ENCODE measurements at regions not wholly inside any gene's neighbourhood (a gene's known extent, or its start where the extent isn't known, plus 50 kb on each side); places are given as distances from the start of the nearest gene placed in this dataset.

- CTCF ChIA-PET: no interaction called here
- DNase-seq (ENCODE audit: low spot score): no peak
Observed at GRCh38 chr5:171714851-171715250, 70.8 kb upstream of the SMIM23 start.

DNA sequence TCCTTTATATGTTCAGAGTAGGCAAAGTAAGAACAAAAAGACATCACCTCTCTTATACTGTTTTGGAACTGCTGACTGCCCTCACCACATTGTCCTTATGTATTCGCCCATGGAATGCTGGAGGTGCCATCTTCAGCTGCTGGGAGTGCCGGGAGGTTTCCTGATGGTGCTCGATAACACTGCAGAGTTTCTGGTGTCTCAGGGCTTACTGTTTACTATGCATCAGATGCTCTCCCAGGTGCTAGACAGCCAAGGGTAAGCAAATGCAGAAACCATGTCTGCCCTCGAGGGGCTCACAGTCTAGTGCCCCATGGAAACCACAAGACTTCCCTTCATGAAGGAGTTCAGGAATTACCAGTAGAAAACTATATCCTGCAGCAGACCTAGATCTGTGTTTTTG lies 70.1 kb upstream of the SMIM23 start:
- Mint-ChIP-seq H3K27ac (no peak overlapping the region), H3K36me3 (no peaks in the 10 kb centered on the region), H3K27me3 (ENCODE audit: low read depth) (peaks cover 2% of the 10 kb centered on the region; the same call in 1 of the 2 replicates), H3K4me3 (no peak overlapping the region), H3K9me3 (peaks cover 11% of the 10 kb centered on the region), H3K4me1 (peaks cover 6% of the 10 kb centered on the region; the same call in 1 of the 2 replicates)
- DNase-seq (ENCODE audit: low spot score) (no peak), ATAC-seq (no peak)
- ChIA-PET POLR2A (no interaction called here), CTCF (no interaction called here)
- no peak for TF ChIP-seq ZNF671 (CRISPR knock-in tag; IDR thresholded peaks at IDR 0.05)
- no peak for TF ChIP-seq NFE2L1 (CRISPR knock-in tag; IDR thresholded peaks at IDR 0.05)
- TF ChIP-seq RELA (CRISPR knock-in tag; IDR thresholded peaks at IDR 0.05; ENCODE audit: borderline replicate concordance): no peak
- no peak for TF ChIP-seq SMAD4 (CRISPR knock-in tag; IDR thresholded peaks at IDR 0.05)
- TF ChIP-seq MXD4 (CRISPR knock-in tag; IDR thresholded peaks at IDR 0.05; ENCODE audit: borderline replicate concordance): no peak

More at GRCh38 chr5:171714851-171715250, 70.8 kb upstream of the SMIM23 start:
- TF ChIP-seq ZNF317 (CRISPR knock-in tag; IDR thresholded peaks at IDR 0.05; ENCODE audit: borderline replicate concordance, low read depth): no peak
- TF ChIP-seq MLX (CRISPR knock-in tag; IDR thresholded peaks at IDR 0.05): no peak
- no peak for TF ChIP-seq ZNF396 (CRISPR knock-in tag; IDR thresholded peaks at IDR 0.05; ENCODE audit: borderline replicate concordance)
- no peak for TF ChIP-seq EMX1 (CRISPR knock-in tag; IDR thresholded peaks at IDR 0.05)
- Mint-ChIP-seq H3K4me1 (peaks cover 6% of the 10 kb centered on the region; the same call in 1 of the 2 replicates), H3K27ac (no peak overlapping the region), H3K4me3 (no peak overlapping the region), H3K36me3 (no peaks in the 10 kb centered on the region), H3K9me3 (peaks cover 11% of the 10 kb centered on the region), H3K27me3 (ENCODE audit: low read depth) (peaks cover 2% of the 10 kb centered on the region; the same call in 1 of the 2 replicates)
- no peak for ATAC-seq
- POLR2A ChIA-PET: no interaction called here

DNA sequence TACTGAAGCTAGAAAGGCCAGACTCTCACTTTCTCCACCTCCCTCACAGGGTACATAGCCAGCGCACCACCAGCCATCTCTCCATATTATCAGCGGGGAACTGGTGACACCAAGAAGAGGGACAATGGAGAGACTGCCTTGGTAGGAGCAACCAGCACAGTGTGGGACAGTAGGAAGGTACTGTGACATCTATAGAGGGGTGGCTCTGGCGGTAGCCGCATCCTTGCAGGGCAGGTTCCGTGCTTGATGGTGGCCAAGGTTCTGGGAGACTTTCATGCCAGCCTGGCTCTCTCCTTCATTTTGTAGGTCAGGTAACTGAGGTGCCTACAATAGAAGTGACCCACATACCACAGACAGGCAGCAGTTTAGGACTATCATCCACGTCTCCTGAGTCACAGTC lies 65.5 kb upstream of the SMIM23 start:
- ATAC-seq (no peak), DNase-seq (ENCODE audit: low spot score) (no peak)
- Mint-ChIP-seq H3K4me3 (no peak overlapping the region), H3K27me3 (ENCODE audit: low read depth) (no peaks in the 10 kb centered on the region; the same call in 1 of the 2 replicates), H3K27ac (no peak overlapping the region), H3K4me1 (peaks cover 23% of the 10 kb centered on the region), H3K9me3 (peaks cover 7% of the 10 kb centered on the region; the same call in 1 of the 2 replicates), H3K36me3 (no peaks in the 10 kb centered on the region)
- CTCF ChIA-PET: no interaction called here
- TF ChIP-seq ZNF263 (CRISPR knock-in tag; IDR thresholded peaks at IDR 0.05; ENCODE audit: low read depth) (no peak), JAZF1 (CRISPR knock-in tag; IDR thresholded peaks at IDR 0.05) (no peak), IRF2 (CRISPR knock-in tag; IDR thresholded peaks at IDR 0.05; ENCODE audit: borderline replicate concordance, low read depth) (no peak), KAT7 (CRISPR knock-in tag; IDR thresholded peaks at IDR 0.05; ENCODE audit: borderline replicate concordance) (no peak), JUN (CRISPR knock-in tag; IDR thresholded peaks at IDR 0.05) (no peak), FOXK1 (CRISPR knock-in tag; IDR thresholded peaks at IDR 0.05) (no peak), GABPB1 (CRISPR knock-in tag; IDR thresholded peaks at IDR 0.05) (no peak), ZNF512 (CRISPR knock-in tag; IDR thresholded peaks at IDR 0.05; ENCODE audit: borderline replicate concordance) (no peak), NR3C1 (CRISPR knock-in tag; conservative IDR thresholded peaks at IDR 0.05; ENCODE audit: low read depth) (no peak), PRRX2 (CRISPR knock-in tag; IDR thresholded peaks at IDR 0.05) (no peak), TP53 (CRISPR knock-in tag; IDR thresholded peaks at IDR 0.05) (no peak), ETV6 (CRISPR knock-in tag; IDR thresholded peaks at IDR 0.05) (no peak), ZNF396 (CRISPR knock-in tag; IDR thresholded peaks at IDR 0.05; ENCODE audit: borderline replicate concordance) (no peak), SMAD3 (CRISPR knock-in tag; IDR thresholded peaks at IDR 0.05; ENCODE audit: borderline replicate concordance) (no peak)
- TF ChIP-seq, protein P1, sequence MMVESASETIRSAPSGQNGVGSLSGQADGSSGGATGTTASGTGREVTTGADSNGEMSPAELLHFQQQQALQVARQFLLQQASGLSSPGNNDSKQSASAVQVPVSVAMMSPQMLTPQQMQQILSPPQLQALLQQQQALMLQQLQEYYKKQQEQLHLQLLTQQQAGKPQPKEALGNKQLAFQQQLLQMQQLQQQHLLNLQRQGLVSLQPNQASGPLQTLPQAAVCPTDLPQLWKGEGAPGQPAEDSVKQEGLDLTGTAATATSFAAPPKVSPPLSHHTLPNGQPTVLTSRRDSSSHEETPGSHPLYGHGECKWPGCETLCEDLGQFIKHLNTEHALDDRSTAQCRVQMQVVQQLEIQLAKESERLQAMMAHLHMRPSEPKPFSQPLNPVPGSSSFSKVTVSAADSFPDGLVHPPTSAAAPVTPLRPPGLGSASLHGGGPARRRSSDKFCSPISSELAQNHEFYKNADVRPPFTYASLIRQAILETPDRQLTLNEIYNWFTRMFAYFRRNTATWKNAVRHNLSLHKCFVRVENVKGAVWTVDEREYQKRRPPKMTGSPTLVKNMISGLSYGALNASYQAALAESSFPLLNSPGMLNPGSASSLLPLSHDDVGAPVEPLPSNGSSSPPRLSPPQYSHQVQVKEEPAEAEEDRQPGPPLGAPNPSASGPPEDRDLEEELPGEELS (CRISPR knock-in tag; IDR thresholded peaks at IDR 0.05): no peak
- TF ChIP-seq, protein P2, sequence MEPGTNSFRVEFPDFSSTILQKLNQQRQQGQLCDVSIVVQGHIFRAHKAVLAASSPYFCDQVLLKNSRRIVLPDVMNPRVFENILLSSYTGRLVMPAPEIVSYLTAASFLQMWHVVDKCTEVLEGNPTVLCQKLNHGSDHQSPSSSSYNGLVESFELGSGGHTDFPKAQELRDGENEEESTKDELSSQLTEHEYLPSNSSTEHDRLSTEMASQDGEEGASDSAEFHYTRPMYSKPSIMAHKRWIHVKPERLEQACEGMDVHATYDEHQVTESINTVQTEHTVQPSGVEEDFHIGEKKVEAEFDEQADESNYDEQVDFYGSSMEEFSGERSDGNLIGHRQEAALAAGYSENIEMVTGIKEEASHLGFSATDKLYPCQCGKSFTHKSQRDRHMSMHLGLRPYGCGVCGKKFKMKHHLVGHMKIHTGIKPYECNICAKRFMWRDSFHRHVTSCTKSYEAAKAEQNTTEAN (CRISPR knock-in tag; IDR thresholded peaks at IDR 0.05): no peak
- POLR2A ChIA-PET: no interaction called here

All from WTC11 (cell line).